Thoracic aorta (tissue), 2 donors: ENCODE measurements at regions not wholly inside any gene's neighbourhood (a gene's known extent, or its start where the extent isn't known, plus 50 kb on each side); places are given as distances from the start of the nearest gene placed in this dataset.

Experiments
- ATAC-seq: fragments of 150-250 bp; one replicate; pipeline ENCODE4 v1.8.0; 2017; ENCODE audit warnings: low read depth; ENCODE audit not compliant: insufficient number of reproducible peaks, low FRiP score
- DNase-seq: peaks from one replicate; pipeline ENCODE4 v3.0.0-alpha.2; 2020; ENCODE audit warnings: low spot score
- H3K27ac ChIP-seq, 2 donors: fragments of 200-600 bp; sonication (generic); 1 replicate in 1 of 2; 2 replicates in 1 of 2; pipeline ENCODE4 v1.5.1; 2016; ENCODE audit warnings: mild to moderate bottlenecking in 2 of 2, moderate library complexity in 2 of 2
- H3K27me3 ChIP-seq: fragments of 200-600 bp; sonication (generic); replicated peaks from 2 replicates; pipeline ENCODE4 v1.6.0; 2016; ENCODE audit warnings: mild to moderate bottlenecking; ENCODE audit not compliant: insufficient read depth
- H3K36me3 ChIP-seq: fragments of 200-600 bp; sonication (generic); one replicate; pipeline ENCODE4 v1.5.1; 2016
- H3K4me1 ChIP-seq, 2 donors: fragments of 200-600 bp; sonication (generic); 1 replicate in 1 of 2; 2 replicates in 1 of 2; pipeline versions ENCODE4 v1.5.1 to v1.6.0; 2016; ENCODE audit warnings: low read depth in 2 of 2, mild to moderate bottlenecking in 1 of 2; ENCODE audit not compliant: control insufficient read depth in 1 of 2
- H3K4me3 ChIP-seq: fragments of 200-600 bp; sonication (generic); 2 replicates; pipeline ENCODE4 v1.5.1; 2016; ENCODE audit warnings: mild to moderate bottlenecking
- H3K9me3 ChIP-seq: fragments of 200-600 bp; sonication (generic); 2 replicates; pipeline ENCODE4 v1.5.1; 2016
- CTCF ChIP-seq: fragments of 200-600 bp; sonication (generic); IDR thresholded peaks from one replicate; pipeline ENCODE4 v1.5.1; 2019; ENCODE audit warnings: antibody characterized with exemption

GRCh38 chr15:77717333-77717990 is 84.8 kb upstream of the LINGO1 start:
- Histone ChIP-seq H3K27me3 (no peaks in the 10 kb centered on the region), H3K27ac (no peak overlapping the region), H3K36me3 (no peaks in the 10 kb centered on the region), H3K4me3 (no peak overlapping the region), H3K4me1 (no peaks in the 10 kb centered on the region), H3K9me3 (no peaks in the 10 kb centered on the region)
- no peak for TF ChIP-seq CTCF
- ATAC-seq = no peak
- DNase-seq = no peak

GRCh38 chr15:77716632-77717332 is 84.1 kb upstream of the LINGO1 start:
- DNase-seq = no peak
- Histone ChIP-seq H3K36me3 (no peaks in the 10 kb centered on the region), H3K27ac (no peak overlapping the region), H3K9me3 (no peaks in the 10 kb centered on the region), H3K4me3 (no peak overlapping the region), H3K4me1 (no peaks in the 10 kb centered on the region), H3K27me3 (no peaks in the 10 kb centered on the region)
- ATAC-seq = no peak
- TF ChIP-seq CTCF = no peak

DNA sequence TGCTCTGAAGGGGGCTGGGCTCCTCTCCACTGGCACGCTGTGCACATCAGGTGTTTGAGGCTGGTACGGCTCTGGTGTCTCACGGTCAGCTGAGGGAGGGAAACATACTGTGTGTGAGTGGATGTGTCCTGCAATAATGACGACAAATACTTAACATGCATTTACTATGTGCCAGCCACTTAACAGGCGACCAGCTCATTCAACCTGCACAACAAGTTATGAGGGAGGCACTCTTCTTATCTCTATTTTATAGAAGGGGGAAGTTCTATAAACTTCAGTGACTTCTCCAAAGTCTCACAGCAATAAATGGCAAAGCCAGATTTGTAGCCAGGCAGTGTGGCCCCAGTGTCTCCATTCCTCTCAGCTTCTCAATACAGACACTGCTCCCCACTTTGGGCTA is 83.1 kb upstream of the LINGO1 start:
- Histone ChIP-seq H3K36me3 (no peaks in the 10 kb centered on the region), H3K27me3 (no peaks in the 10 kb centered on the region), H3K9me3 (no peaks in the 10 kb centered on the region), H3K4me1 (no peaks in the 10 kb centered on the region), H3K4me3 (no peak overlapping the region), H3K27ac (no peak overlapping the region)
- no peak for TF ChIP-seq CTCF
- ATAC-seq (no peak), DNase-seq (no peak)

DNA sequence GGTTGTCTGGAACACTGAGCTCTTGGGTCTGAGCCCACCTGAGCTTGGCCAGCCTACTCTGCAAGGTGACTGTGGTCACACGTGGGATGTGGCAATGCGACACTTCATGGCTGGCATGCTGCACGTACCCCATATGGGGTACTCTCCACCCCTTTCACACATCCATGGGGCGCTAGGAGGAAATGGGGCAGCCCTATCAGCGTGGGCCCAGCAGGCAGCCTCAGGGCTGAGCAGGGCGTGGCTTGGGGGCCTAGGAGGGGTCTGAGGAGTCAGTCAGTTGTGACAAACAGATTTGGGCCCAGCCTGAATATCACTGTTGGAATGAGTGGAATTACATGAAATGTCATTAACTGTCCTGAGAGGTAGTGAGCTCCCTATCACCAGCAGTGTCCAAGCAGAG is 82.3 kb upstream of the LINGO1 start:
- H3K9me3 ChIP-seq = no peaks in the 10 kb centered on the region
- H3K4me3 ChIP-seq = no peak overlapping the region
- H3K36me3 ChIP-seq = no peaks in the 10 kb centered on the region
- H3K27me3 ChIP-seq = no peaks in the 10 kb centered on the region
- no peak for TF ChIP-seq CTCF
- no peak for DNase-seq
- no peak overlapping the region for H3K27ac ChIP-seq
- no peaks in the 10 kb centered on the region for H3K4me1 ChIP-seq
- ATAC-seq = no peak

GRCh38 chr15:77714555-77714954 is 81.8 kb upstream of the LINGO1 start:
- DNase-seq (no peak), ATAC-seq (no peak)
- TF ChIP-seq CTCF = no peak
- Histone ChIP-seq H3K27me3 (no peaks in the 10 kb centered on the region), H3K4me3 (no peak overlapping the region), H3K36me3 (no peaks in the 10 kb centered on the region), H3K4me1 (no peaks in the 10 kb centered on the region), H3K27ac (no peak overlapping the region), H3K9me3 (no peaks in the 10 kb centered on the region)
